NCI-H2029 treated with DMSO at 0.1 percent for 48 hours (cell line): ENCODE measurements at regions not wholly inside any gene's neighbourhood (a gene's known extent, or its start where the extent isn't known, plus 50 kb on each side); places are given as distances from the start of the nearest gene placed in this dataset.

Source experiments
- DNase-seq: peaks from one replicate; lab custom pipeline; 2025; lab: John Stamatoyannopoulos, UW

DNA sequence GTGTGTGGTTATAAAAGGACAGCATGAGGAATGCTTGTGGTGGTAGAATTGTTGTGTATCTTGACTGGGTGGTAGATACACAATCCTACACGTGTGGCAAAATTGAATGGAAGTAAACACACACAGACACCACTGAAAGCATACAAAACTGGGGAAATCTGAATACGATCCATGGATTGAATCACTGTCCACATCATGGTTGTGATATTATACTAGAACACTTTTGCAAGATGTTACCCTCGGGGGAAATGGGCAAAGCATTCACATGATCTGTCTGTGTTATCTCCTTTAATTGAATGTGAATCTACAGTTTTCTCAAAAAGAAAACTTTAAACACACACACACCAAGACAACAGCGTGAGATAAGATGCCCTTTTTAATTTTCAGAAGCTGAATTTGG is 165.2 kb upstream of the CELF2 start:
- no peak for DNase-seq

DNA sequence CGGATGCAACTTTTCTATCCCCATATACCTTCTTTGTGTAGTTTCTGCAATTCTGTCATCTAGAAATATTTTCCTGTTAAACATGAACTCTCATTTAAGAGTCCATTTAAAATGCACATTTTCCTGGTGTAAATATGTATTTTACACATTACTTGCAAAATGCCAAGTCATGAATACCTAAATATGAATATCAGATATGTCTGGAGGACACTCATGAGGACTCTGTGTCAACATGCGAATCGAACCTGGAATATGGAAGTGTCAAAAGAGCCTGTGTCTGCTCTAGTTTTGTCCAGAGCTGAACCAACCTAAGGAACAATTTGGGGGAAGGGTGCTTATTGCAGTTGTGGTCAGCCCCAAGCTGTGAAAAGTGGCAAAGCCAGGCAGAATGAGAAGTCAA is 163.7 kb upstream of the CELF2 start:
- DNase-seq: no peak

DNA sequence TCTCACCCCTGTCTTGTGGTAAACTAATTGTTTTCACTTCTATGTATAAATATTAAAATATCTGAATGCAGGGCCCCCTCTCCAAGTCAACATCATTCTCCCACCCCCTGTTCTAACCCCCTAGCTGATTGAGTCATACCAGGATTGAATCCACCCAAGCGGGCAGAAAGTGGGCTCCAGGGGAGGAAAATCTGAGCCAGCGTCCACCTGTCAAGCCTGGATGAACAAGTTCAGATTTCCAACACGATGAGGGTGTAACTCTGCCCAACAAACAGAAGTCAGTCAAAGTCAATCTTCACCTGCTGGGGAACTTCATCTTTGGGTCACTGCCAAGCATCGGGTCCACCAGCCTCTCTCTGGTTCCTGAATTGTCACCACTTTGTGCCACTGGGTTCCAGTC is 162.9 kb upstream of the CELF2 start:
- no peak for DNase-seq

DNA sequence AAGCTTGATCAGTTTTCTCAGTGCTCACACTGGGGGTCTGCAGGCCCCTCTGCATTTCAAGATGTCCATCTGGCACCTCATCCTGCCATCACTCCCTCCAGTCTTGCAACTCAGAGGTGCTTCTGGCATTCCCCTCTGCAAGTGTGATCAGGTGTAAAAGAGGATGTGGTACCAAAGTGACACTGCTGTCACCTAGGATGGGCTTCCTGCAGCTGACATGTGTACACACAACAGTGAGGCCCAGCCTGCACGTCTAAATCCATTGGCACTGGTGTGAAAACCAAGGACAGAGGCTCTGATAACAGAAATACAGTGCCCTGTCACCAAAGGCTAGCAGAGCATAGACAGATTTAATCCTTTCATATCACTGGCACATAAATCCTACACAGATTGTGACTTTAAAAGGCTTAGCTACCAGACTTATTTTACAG is 162.5 kb upstream of the CELF2 start:
- no peak for DNase-seq

DNA sequence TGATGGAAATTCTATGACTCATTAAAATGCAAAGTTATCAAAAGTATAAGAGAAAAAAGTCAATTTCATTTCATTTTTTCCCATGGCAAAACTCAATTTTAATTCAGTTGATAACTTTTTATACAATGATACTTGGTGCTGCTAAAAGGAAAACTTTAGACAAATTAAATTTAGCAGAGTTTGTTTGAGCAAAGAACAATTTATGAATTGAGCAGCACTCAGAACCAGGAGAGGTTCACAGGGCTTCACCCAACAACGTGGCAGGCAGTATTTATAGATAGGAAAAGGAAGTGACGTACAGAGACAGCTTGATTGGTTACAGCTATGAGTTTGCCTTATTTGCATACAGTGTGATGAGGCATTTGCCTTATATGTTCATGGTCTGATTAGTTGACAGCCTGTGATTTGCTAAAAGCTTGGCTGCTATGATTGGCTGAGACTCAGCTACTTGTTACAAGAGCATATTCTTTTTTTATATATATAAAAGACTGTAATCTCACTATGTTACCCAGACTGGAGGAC is 157.2 kb upstream of the CELF2 start:
- no peak for DNase-seq

DNA sequence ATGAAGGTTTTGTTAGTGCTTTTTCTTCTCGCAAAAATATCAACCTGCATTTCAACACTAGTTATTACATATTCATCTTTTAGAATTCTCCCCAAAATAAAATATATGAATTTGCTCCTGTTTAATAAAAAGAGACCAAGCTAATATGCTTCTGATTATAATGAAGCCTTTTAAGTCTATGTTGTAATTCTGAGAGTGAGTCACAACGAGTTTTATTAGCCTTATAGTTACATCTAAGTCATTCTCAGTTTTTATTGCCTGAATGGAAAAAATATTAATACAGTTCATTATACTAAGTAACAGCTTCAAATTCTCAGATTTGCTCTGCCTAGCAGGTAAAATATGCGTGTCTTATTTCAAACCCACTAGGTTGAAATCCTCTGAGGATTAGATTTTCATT is 152.4 kb upstream of the CELF2 start:
- no peak for DNase-seq

DNA sequence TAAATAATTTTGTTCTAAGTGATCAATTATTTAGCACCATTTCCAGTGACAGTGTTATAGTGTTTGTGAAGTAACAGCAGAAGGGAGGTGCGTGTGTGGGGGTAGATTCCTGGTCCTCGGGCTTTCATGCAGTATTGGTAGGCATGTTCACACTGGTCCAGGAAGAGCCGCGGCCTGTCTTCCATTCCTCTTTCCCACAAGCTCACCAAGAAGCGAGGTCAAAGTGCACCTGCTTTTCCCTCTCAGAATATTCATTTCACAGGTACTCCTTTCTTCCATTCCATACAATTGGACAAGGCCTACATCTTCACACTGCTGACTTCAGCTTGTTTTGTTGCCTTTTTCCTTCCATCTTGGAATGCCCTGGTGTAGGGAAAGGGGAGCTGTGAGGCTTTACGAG is 151.8 kb upstream of the CELF2 start:
- DNase-seq: no peak

DNA sequence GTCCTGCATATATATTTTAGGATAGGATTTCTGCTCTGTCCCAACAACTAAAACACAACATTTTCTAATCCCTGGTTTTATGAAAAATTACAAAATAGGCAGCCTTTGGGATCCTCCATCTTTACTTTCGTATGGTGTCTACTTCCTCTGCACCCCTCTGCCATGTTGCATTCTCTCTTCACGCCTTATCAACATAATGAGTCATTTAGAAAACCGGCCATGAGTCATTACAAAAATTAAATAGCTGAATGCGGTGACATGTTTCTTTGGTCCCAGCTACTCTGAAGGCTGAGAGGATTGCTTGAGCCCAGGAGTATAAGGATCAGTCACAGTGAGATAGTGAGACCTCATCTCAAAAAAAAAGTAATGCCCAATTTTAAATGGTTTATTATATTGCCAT is 148.1 kb upstream of the CELF2 start:
- no peak for DNase-seq

DNA sequence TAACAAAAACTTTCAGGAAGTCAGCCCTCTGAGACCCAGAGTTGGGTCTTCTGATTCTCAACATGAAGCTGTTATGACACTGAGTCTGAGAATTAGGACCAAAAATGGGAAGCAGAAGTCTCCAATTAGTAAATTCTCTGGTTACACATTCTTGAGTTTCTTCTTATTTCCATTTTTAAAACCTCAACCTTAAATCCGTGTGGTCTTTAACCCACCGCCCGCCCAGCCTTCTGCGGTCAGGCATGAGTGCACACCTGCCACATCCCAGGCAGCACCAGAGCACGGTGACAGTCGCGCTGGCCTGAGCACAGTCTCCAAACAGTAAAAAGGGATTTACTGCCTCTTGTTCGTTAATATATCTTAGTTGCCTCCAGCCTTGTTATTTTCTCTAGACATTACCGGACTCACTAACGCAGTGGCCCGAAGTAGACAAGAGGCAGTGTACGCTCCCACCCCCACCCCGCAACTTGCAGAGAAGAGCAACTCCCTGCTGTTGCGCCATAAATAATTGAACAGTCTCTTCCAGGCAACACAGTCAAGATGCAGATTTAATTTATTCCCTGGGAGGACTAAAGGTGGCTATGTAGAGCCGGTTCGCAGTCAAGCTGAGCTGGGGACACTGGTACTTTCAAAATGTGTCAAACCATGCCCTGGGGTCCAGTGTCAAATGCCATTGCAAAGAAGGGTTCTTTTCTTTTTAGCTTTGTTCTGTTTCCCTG is 147.0 kb upstream of the CELF2 start:
- no peak for DNase-seq

DNA sequence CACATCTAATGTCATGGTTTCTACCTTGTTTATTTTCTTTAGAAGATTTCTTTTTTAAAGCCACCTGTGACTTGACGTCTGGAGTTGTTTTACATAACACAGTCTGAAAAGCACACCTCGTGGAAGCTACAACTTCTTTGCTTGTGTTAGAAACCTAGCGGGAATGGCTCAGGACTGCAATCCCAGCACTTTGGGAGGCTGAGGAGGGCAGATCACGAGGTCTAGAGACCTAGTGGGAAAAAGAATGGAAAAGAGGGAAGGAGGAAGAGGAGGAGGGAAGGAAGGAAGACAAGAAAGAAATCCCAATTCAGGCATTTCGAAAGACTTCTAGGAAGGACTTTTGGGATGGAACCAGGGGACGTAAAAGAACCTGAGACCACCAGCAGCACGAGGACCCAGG is 146.3 kb upstream of the CELF2 start:
- no peak for DNase-seq

DNA sequence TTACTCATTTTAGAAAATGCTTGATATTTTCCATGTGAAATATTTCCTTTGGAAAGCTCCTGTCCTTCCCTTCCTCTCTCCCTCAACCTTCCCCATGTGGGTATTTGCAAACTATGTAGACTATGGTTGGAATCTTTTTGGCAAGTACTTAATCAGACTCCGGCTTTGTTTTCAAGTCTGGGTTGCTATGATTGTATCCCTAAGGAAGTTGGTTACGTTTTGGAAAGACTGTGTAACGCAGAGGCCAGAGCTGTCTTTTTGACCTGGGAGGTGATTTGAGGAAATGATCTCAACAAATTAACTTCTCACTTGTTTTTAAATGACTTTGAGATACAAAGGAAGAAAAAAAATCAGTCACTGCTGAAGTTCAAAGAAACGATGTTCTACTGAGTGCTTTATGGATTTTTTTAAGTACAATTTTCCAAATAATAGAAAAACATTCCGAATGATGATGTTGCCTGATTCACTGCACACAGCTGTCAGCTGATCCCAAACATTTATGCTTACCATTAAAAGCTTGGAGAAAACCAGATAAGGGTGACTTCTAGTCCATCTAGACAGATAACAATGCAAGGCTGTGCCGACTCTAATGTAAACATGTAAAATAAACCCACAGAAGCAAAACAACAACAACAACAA is 145.5 kb upstream of the CELF2 start:
- DNase-seq: no peak

DNA sequence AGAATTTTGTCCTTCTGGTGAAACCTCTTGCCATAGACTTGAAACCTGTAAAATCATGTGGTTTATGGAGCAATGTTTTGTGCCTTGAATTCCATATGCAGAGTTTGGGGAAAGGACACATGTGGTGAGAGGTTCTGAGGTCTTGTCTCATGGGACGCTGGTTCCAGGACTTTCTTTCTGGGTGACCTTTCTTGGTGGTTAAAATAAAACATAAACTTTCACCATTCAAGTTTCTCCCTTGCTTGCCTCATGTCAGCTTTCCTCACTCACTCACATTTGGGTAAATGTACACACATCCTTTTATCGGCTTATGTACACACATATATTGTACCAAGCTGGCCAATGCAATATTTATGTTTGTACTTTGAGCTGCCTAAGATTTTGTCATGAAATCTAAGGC is 144.9 kb upstream of the CELF2 start:
- no peak for DNase-seq

DNA sequence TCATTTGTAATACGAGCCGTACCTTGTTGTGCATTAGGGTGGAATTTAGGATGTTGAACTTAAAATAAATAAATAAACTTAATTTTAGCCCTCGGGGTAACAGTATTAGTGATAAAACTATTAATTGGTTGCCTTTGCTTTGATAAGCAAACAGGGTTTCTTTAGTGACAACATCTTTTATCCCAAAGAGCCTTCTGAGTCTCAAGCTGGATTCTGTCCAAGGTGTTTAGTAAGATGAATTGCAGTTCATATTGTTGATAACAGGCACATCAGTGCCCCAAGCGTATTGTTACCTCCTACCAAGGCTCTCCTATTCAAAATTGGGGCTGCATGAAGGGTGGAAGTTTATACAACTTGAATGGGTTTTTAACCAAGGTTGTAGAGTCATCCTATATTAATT is 144.4 kb upstream of the CELF2 start:
- no peak for DNase-seq

DNA sequence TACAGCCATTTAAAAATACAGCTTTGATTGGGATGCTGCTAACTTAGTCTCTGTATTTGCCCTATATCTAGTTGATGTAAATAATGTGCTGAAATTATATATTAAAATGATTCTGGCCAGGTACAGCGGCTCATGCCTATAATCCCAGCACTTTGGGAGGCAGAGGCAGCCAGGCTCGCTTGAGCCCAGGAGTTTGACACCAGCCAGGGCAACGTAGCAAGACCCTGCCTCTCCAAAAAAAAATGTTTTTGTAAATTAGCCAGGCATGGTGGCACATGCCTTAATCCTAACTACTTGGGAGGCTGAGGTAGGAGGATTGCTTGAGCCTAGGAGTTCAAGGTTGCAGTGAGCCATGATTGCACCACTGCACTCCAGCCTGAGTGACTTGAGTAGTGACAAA is 143.8 kb upstream of the CELF2 start:
- no peak for DNase-seq

DNA sequence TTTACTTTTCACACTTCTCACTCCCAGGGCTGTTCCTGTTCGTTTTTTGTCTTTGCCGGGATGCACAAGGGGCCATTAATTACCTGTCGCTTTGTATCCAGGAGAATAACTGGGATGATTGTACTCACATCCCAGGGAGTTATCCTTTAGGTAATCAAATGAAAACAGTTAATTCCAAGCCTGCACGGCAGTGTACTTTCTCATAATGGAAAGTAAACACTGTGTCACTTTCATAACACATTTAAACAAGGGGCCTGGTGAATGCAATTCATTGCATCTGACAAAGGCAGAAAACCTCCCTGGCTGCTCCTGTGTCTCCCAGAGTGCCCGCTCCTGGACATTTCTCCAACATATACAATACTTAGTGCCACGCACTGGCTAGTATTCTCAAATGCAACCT is 138.7 kb upstream of the CELF2 start:
- no peak for DNase-seq

DNA sequence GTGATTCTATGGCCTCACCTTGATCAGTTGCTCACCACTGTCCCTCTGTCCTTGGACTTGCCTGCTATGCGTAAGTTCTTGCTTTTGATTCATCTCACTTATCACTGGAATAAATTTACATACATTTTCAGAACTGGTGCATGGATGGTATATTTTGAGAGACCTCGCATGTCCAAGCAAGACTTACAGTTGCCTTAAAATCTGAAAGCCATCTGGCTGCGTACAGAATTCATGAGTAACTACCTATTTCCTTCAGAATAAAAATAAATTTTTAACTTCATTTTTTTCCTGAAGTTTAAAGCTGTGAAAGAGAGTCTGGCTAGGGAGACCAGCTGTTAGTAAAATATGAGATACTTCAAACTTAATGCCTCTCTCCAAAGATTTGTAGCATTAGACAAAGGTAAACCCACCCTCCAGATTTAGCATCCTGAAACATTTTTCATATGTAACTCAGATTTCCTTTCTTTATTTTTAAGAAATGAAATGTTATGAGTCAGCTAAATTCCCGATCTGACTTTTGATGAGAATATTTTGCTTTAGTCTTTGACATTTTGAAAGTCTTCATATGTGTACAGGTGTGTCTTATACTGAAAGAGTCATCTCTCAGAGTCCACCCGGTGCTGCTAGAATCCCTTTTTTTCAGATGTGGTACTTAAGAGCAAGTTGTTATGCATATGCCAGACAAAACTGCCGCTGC is 136.4 kb upstream of the CELF2 start:
- DNase-seq: no peak

DNA sequence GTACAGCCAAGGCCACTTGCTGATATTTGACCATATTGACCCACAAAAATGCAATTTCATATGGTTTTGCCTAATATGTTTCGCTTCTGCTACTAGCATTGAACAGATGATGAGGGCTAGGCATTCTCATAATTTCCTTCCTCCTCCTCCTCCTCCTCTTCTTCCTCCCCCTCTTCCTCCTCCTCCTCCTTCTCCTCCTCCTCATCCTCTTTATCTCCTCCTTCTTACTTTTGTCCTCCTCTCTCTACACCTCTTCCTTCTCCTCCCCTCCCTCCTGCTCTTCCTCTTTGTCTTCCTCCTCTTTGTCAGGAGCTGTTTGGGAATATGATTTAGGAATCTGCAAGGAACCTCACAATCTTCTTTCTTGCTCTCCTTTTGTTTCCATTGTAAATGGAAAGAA is 133.9 kb upstream of the CELF2 start:
- no peak for DNase-seq

DNA sequence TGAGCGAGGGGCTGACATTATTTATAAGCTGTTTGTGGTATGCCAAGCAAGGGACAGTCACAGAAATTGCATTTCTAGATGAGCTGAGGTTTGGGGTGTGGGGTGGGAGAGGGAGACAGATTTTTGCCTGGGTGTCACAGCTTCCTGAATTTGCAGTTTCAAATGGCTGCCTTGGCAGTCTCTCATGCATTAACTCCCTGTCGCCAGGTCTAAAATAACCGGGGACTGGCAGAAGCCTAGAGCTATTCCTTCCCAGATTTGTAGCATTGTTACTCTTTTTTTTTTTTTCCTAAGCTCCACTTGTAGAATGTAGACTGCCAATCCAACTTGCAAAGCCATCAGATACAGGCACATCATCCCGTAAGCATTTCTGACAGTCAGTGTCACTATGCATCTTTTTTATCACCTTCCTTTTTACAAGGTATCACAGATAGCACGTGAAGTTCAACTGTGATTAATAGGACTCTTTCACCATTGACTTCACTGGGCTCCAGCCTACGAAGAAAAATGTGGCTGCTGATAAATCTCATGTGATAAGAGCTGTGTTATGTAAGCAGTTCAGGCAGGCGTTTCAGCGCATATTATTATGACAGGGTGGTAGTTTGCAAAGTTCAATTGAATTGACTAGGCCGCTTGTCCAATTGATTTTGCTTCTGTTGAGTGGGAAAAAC is 130.7 kb upstream of the CELF2 start:
- DNase-seq: no peak

DNA sequence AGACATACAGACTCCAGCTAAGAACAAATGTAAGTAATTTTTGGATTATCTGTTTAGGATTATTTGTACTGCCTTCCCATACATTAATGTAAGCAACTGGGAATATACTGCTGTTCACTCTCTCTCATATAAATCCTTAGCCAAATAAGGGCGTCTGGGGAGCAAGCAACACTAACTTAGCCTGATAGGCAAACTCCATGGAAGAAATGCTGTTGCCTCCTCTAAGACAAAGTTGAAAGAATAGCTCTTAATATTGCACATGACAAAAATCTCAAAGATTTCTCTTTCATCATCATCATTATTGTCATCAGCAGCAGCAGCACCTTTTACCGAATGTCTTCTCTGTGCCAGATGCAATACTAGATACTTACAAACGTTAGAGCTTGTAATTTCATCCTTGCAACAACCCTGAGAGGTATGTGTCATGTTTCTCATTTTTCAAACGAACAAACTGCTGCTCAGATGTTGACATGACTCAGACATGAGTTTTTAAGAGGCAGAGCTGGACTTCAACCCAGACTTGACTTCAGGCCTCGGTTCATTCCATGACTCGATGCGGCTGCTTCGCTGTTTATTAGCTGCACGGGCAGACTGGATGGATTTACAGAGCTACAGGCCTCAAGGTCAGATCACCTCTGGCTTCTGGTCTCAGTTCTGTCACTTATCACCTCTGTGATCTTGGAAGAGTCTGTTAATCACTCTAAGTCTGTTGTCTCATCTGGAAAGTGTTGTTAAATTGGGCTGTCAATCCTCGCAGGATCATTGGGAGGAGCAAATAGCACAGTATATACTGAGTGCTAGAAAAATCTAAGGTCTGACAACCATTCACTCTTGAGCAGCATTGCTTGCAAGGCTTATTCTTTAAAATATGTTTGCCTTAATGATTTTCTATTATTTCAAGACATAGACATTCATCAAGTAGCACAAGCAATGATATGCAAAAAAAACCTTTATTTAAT is 126.3 kb upstream of the CELF2 start:
- no peak for DNase-seq

DNA sequence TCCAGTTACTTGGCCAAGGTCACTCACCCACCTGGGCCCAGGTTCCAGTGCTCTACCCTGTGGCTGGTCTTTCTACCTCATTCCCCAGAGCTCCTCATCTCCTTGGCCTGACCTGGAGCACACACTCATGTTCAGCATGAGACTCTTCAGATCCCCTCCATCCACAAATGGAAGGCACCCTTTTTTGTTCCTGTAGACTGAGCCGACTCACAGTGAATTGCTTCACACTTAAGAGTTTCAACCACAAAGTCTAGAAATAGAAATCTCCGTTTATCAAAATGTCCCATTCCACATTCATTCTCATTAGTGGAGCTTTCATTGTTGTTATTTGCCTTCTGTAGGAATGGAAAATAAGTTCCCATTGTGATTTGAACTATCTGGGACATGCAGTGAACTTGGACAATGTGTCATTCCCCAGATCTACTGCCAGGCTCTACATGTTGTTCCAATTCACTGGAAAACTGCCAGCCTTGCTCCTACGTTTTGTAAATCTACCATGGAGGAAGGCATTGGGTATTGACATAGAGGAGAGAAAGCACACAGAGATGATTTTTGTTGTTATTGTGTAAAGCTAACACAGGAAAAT is 125.3 kb upstream of the CELF2 start:
- DNase-seq: no peak

DNA sequence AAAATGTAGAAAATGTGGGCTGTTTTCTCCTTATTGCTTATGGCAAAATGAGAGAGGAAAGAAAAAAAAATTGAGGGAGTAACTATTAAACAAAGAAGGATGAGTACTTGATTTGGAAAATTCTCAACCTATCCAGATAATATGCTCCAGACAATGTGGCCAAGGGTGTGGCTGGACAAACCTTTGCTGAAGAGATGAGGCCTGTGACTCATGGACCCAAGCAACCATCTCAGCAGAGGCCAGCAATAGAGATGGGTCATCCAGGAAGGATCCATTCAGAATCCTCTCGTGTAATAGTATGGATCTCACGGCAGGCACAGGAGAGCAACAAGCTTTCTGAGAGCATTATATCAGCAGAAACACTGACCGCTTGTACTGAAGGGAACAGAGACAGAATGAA is 120.3 kb upstream of the CELF2 start:
- DNase-seq: no peak
